ENCODE measurements at regions not wholly inside any gene's neighbourhood (a gene's known extent, or its start where the extent isn't known, plus 50 kb on each side); places are given as distances from the start of the nearest gene placed in this dataset.

DNA sequence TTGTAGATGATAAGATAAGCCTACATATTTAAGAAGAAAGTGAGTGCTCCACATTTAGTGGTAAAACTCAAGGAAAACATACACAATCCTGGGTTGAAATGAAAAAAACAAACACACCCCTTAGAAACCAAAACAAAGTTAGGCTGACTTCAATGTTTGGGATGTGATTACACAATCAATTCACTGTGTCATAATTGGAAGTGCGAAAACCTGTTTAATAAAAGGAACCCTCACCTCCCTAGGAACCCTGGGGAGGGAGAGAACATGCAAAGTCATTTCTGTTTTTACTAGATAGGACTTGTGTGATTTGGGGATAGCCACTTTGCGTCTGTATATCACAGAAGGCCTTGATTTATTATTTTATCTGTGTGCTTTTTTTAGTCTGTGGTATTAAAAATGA is 275.0 kb downstream of the NFKBIZ start:
- in situ Hi-C loops (cut with MboI; ENCODE audit: low sequenced_read_pairs) = no loop called here
- no peaks in the 10 kb centered on the region for H3K4me1 ChIP-seq
- H3K9me3 ChIP-seq = no peaks in the 10 kb centered on the region
- no peak for DNase-seq (ENCODE audit: low spot score in 2 of 2)
- no peak overlapping the region for H3K4me3 ChIP-seq
- no peaks in the 10 kb centered on the region for H3K27me3 ChIP-seq (ENCODE audit: low read depth)
- H3K36me3 ChIP-seq (replicated peaks) = no peaks in the 10 kb centered on the region

DNA sequence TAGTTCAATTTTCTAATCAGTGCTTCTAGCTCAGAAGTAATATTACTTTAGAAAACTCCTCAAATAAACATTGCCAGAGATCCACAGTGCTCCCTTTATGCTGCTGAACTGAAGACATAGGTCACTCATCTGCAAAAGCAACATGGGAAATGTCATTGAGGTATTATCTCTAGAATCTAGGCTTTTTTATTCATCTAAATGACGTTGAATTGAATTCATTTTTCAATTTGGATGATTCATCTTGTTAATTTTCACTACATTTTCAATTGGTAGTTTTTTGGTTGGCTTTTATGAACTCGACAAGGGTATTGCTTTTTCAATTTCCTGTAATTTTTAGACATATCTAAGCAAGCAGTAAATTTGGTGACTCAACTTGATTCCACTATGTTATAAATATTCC is 275.4 kb downstream of the NFKBIZ start:
- no peaks in the 10 kb centered on the region for H3K4me1 ChIP-seq
- H3K4me3 ChIP-seq = no peak overlapping the region
- H3K9me3 ChIP-seq = no peaks in the 10 kb centered on the region
- no peak for DNase-seq (ENCODE audit: low spot score in 2 of 2)
- in situ Hi-C loops (cut with MboI; ENCODE audit: low sequenced_read_pairs) = no loop called here
- H3K36me3 ChIP-seq (replicated peaks) = no peaks in the 10 kb centered on the region
- H3K27me3 ChIP-seq (ENCODE audit: low read depth) = no peaks in the 10 kb centered on the region

DNA sequence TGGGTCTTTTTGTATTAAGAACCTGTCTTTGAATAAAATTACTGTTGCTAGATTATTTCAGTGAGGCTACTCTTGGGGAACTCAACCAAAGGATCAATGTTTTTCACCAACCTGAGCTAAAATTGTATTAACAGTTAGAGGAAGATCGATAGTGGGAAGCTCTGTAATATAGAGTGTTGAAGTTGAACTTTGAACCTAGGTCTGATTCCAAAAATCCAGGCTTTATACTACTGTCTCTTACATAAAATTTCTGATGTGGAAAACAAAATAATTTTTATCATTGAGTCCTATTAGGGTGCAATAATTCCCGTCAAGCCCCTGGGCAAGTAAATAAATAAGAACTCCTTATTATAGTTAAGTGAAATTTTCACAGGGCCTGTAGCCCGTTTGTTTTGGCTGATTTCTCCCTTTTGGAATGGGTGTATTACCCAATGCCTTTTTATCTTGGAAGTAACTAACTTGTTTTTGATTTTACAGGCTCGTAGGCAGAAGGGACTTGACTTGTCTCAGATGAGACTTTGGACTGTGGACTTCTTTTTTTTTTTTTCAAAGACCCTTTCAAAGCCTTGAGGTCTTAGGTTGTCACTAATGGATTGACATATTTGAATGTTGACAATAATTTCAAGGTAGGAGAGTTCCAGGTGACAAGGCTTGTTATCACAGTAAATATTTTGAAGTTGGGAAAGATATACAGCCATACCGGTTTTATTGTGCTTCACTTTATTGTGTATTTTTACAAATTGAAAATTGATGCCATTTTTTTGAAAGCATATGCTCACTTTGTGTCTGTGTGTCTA is 276.1 kb downstream of the NFKBIZ start:
- Histone ChIP-seq H3K36me3 (replicated peaks) (no peaks in the 10 kb centered on the region), H3K27me3 (ENCODE audit: low read depth) (no peaks in the 10 kb centered on the region), H3K9me3 (no peaks in the 10 kb centered on the region), H3K4me3 (no peak overlapping the region), H3K4me1 (no peaks in the 10 kb centered on the region)
- no peak for DNase-seq (ENCODE audit: low spot score in 2 of 2)
- in situ Hi-C loops (cut with MboI; ENCODE audit: low sequenced_read_pairs) = no loop called here

DNA sequence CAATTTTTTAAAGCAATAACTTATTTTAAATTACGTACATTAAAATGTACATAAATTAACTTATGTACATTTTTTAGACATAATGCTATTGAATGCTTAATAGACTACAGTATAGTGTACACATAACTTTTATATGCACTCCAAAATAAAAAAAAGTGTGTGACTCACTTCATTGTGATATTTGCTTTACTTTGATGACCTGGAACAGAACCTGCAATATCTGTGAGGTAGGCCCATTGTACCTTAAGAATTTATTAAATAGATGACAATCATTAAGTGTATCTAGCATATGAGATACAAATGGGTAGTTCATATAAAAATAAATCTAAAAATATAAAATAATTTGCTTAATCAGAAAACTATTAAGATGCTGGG is 276.7 kb downstream of the NFKBIZ start:
- in situ Hi-C loops (cut with MboI; ENCODE audit: low sequenced_read_pairs) = no loop called here
- H3K36me3 ChIP-seq (replicated peaks) = no peaks in the 10 kb centered on the region
- H3K9me3 ChIP-seq = no peaks in the 10 kb centered on the region
- H3K27me3 ChIP-seq (ENCODE audit: low read depth) = no peaks in the 10 kb centered on the region
- no peak overlapping the region for H3K4me3 ChIP-seq
- DNase-seq (ENCODE audit: low spot score in 2 of 2) = no peak
- no peaks in the 10 kb centered on the region for H3K4me1 ChIP-seq

DNA sequence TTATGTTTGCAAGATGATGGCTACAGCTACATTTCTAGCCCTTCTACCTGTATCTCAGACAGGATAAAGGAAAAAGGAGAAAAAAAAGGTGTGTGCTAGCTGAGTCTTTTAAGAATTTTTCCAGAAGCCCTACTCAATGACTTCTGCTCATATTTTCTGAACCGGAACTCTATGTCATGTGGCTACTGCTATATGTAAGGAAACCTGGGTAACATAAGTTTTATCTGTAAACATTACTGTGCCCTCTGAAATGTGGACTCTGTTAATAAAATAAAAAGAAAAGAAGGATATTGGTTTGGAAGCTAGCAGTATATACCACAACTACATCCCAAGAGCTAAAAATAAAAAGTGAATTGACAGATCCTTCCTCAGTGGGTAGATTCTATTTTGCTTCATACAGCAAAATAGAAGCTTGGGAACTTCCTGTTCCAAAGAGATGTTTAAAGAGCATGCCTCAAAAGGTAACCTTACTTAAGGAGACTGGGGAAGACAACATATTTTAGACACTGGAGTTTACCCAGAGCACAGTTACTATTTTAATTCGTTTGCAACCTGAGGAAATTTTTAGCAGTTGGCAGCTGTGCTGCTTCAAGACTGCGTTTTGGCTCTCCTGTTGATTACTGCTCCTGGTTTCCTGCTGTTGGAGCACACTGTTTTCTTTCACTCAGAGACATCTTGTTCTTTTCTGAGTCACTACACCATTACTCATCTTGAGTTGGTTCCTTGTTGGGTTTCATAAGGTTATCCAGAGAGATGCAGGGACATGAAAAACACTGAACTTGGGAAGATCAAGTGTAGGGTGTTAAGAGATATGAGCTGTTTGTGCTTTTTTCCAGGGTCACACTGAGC is 280.7 kb downstream of the NFKBIZ start:
- no peaks in the 10 kb centered on the region for H3K36me3 ChIP-seq (replicated peaks)
- in situ Hi-C loops (cut with MboI; ENCODE audit: low sequenced_read_pairs) = no loop called here
- no peak for DNase-seq (ENCODE audit: low spot score in 2 of 2)
- H3K4me3 ChIP-seq = no peak overlapping the region
- no peaks in the 10 kb centered on the region for H3K4me1 ChIP-seq
- H3K9me3 ChIP-seq = no peaks in the 10 kb centered on the region
- H3K27me3 ChIP-seq (ENCODE audit: low read depth) = no peaks in the 10 kb centered on the region

DNA sequence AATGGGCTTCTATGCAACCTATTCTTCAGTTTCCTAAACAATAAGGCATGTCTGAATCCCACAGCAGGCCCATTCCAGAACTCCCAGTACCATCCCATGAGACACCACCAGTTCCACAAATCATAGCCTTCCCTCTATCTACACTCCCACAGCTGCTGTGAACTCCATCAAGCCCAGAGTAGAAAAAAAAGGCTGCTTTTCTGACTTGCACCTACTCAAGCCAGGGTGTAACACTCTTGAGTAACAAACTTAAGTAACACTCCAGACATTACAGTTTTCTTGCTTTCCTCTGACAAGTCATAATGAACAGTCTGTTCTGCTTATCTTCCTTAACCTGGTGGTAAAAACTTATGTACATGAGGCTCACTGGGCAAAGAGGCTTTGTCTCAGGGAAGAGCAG is 283.1 kb downstream of the NFKBIZ start:
- no peak overlapping the region for H3K4me3 ChIP-seq
- no peaks in the 10 kb centered on the region for H3K9me3 ChIP-seq
- no peaks in the 10 kb centered on the region for H3K27me3 ChIP-seq (ENCODE audit: low read depth)
- in situ Hi-C loops (cut with MboI; ENCODE audit: low sequenced_read_pairs) = no loop called here
- no peaks in the 10 kb centered on the region for H3K4me1 ChIP-seq
- no peak for DNase-seq (ENCODE audit: low spot score in 2 of 2)
- H3K36me3 ChIP-seq (replicated peaks) = no peaks in the 10 kb centered on the region

DNA sequence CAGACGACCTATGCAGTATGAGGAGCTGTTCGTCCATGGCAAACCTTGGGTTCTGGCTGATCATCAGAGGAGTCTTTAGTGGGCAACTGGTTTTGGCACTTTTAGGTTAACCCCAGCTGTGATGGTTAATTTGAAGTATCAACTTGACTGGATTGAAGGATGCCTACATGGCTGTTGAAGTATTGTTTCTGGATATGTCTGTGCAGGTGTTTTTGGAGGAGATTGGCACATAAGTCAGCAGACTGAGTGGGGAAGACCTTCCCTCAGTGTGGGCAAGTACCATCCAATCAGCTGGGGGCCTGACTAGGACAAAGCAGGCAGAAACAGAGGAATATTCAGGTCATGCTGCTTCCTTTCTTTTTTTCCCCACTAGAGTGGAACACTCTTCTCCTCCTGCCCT is 284.1 kb downstream of the NFKBIZ start:
- Histone ChIP-seq H3K27me3 (ENCODE audit: low read depth) (no peaks in the 10 kb centered on the region), H3K36me3 (replicated peaks) (no peaks in the 10 kb centered on the region), H3K4me3 (no peak overlapping the region), H3K9me3 (no peaks in the 10 kb centered on the region), H3K4me1 (no peaks in the 10 kb centered on the region)
- in situ Hi-C loops (cut with MboI; ENCODE audit: low sequenced_read_pairs) = no loop called here
- no peak for DNase-seq (ENCODE audit: low spot score in 2 of 2)

DNA sequence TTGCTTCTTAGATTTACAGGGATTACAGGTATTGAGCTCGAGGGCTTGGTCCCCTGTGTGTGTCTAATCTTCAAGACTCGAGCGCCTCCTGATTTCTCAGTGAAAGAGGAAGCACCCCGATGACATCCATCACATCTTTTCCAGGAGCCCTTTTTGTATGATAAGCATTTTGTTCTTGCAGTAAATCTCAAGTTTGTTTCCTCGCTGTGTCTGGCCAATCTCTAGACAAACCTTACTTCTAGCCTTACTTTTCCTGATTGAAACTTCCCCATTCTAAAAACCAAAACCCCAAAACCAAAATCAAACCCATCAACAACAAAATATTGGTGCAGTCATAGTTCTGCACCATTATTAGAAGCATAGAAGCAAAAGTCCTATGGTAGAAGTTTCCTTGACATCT is 286.0 kb downstream of the NFKBIZ start:
- Histone ChIP-seq H3K27me3 (ENCODE audit: low read depth) (no peaks in the 10 kb centered on the region), H3K4me1 (no peaks in the 10 kb centered on the region), H3K9me3 (no peaks in the 10 kb centered on the region), H3K4me3 (no peak overlapping the region), H3K36me3 (replicated peaks) (no peaks in the 10 kb centered on the region)
- no peak for DNase-seq (ENCODE audit: low spot score in 2 of 2)
- in situ Hi-C loops (cut with MboI; ENCODE audit: low sequenced_read_pairs) = no loop called here

DNA sequence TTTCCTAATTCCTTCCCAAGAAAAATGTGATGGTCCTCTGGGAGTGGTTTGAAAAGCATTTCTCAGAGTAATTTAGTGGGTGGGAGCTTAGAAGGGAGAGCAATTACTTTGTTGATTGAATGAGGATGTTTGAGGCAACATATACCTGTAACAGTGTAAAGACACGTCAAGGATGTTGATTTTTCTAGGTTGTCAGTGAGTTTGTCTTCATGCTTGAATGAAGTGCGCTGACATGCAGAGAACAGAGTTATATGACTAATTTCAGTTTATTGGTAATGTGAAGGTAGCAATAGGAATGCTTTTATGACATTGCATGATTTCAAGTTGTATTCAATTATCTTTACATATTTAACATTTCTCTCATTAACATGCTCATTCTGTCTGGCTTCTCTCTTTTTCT is 286.9 kb downstream of the NFKBIZ start:
- H3K4me1 ChIP-seq = no peaks in the 10 kb centered on the region
- no peak overlapping the region for H3K4me3 ChIP-seq
- H3K36me3 ChIP-seq (replicated peaks) = no peaks in the 10 kb centered on the region
- in situ Hi-C loops (cut with MboI; ENCODE audit: low sequenced_read_pairs) = no loop called here
- no peaks in the 10 kb centered on the region for H3K9me3 ChIP-seq
- no peak for DNase-seq (ENCODE audit: low spot score in 2 of 2)
- no peaks in the 10 kb centered on the region for H3K27me3 ChIP-seq (ENCODE audit: low read depth)

DNA sequence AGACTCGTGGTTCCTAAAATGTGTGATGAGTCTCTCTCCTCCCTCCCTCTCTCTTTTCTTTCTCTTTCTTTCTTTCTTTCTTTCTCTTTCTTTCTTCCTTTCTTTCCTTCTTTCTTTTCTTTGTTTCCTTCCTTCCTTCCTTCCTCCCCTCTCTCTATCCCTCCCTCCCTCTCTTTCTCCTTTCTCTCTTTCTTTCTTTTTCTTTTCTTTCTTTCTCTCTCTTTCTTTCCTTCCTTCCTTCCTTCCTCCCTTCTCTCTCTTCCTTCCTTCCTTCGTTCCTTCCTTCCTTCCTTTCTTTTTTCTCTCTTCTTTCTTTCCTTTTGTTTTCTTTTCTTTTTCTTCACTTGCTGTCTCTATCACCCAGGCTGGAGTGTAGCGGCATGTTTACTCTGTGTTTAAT is 290.8 kb downstream of the NFKBIZ start:
- Histone ChIP-seq H3K27me3 (ENCODE audit: low read depth) (no peaks in the 10 kb centered on the region), H3K9me3 (no peaks in the 10 kb centered on the region), H3K36me3 (replicated peaks) (no peaks in the 10 kb centered on the region), H3K4me1 (no peaks in the 10 kb centered on the region), H3K4me3 (no peak overlapping the region)
- DNase-seq (ENCODE audit: low spot score in 2 of 2) = no peak
- in situ Hi-C loops (cut with MboI; ENCODE audit: low sequenced_read_pairs) = no loop called here

DNA sequence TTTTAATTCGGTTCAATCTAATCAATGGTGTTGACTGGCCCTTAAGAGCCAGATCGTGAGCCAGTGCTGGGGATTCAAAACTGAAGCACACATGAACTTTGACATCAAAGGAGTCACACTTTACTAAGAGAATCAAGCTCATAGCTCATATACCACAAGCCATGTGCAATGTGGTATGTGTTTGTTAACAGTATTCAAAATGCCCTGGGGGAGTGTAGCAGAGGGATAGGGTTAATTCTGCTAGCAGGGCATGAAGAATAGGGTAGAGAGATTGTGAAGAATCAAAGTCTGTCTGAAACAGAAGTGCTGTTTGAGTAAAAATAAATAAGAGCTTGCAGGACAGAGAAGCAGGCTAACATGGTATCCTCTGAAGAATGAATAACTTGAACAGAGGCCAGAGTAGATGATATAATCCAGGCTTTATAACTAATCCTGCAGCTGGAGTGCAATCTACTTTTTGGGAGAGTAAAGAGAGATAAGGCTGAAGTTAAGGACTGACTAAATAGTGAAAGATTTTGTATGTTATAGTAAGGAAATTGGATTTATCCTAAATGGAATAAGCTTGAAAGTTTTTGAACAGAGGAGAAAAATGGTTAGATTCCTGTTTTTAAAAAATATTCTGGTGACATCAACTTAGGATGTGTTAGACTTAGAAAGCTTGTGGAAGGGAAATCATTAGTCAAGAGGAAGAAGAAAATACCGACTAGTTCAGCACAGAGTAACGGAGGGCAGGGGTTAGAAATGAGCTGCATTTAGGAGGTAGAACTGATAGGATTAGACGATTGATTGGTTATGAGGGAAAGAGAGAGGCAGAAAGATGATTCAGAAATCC is 292.0 kb downstream of the NFKBIZ start:
- H3K36me3 ChIP-seq (replicated peaks) = no peaks in the 10 kb centered on the region
- no peaks in the 10 kb centered on the region for H3K27me3 ChIP-seq (ENCODE audit: low read depth)
- no peak for DNase-seq (ENCODE audit: low spot score in 2 of 2)
- H3K9me3 ChIP-seq = no peaks in the 10 kb centered on the region
- in situ Hi-C loops (cut with MboI; ENCODE audit: low sequenced_read_pairs) = no loop called here
- H3K4me3 ChIP-seq = no peak overlapping the region
- H3K4me1 ChIP-seq = no peaks in the 10 kb centered on the region

DNA sequence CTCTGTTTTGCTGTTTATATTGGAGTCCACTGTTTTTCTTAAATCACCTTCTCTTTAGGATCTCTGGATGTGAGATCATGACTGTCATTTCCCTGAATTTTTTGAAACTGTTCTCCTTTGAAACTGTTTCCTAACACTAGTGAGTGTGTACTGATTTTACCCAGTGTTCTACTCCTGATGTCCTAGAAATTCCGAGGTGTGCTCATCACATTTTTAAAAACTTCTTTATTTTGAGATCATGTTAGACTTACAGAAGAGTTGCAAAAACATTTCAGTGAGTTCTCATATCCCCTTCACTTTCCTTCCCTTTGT is 292.6 kb downstream of the NFKBIZ start:
- Histone ChIP-seq H3K4me1 (no peaks in the 10 kb centered on the region), H3K36me3 (replicated peaks) (no peaks in the 10 kb centered on the region), H3K4me3 (no peak overlapping the region), H3K27me3 (ENCODE audit: low read depth) (no peaks in the 10 kb centered on the region), H3K9me3 (no peaks in the 10 kb centered on the region)
- in situ Hi-C loops (cut with MboI; ENCODE audit: low sequenced_read_pairs) = no loop called here
- DNase-seq (ENCODE audit: low spot score in 2 of 2) = no peak

DNA sequence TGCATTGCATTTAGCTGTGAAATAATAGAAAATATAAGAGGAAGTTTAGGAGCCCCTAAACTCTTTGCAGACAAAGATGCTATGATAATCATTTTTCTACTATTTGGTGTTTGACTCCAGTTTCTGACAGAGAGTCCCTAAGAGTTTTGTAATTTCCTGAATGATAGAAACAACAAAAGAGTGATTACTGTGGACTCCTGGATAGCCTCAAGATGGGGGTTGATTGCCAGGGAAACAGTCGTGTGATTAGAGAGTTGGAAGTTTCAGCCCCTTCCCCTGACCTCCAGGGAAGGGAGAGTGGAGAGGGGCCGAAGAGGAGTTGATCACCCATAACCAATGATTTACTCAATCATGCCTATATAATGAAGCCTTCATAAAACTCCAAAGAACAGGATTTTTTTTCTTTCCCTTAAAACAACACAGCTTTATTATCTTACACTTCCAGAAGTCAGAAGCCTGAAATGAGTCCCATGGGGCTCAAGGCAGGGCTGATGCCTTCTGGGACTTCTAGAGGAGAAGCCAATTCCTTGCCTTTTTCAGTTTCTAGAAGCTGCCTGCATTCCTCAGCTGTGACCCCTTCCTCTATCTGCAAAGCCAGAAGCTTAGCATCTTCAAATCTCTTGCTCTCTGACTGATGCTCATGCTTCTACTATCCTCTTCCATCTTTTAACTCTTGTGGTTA is 292.3 kb upstream of the ZPLD1 start:
- Histone ChIP-seq H3K4me3 (no peak overlapping the region), H3K36me3 (replicated peaks) (no peaks in the 10 kb centered on the region), H3K4me1 (no peaks in the 10 kb centered on the region), H3K27me3 (ENCODE audit: low read depth) (no peaks in the 10 kb centered on the region), H3K9me3 (no peaks in the 10 kb centered on the region)
- in situ Hi-C loops (cut with MboI; ENCODE audit: low sequenced_read_pairs) = no loop called here
- DNase-seq (ENCODE audit: low spot score in 2 of 2) = no peak
